Stimulated activated CD8-positive, alpha-beta memory T cell treated with anti-CD3 and anti-CD28 coated beads, Interleukin-15, amount 100 ng/mL, for 4 hours (primary cell): ENCODE measurements at regions not wholly inside any gene's neighbourhood (a gene's known extent, or its start where the extent isn't known, plus 50 kb on each side); places are given as distances from the start of the nearest gene placed in this dataset.
A peak's percentile ranks its signal among the peaks of the same experiment; 100 is the strongest.
"Not testable (repeated sequence)": the region's sequence is repeated elsewhere in the genome, so short reads cannot be mapped to it uniquely, and the experiment has no call there.

Experiments
- DNase-seq, 2 donors: peaks; one replicate each; pipeline ENCODE4 v3.0.0-alpha.2; 2020; ENCODE audit warnings: low read depth in 2 of 2

- peak in 1 of 2 donors; percentile 34 for DNase-seq
These were observed 84.6 kb upstream of the SGK1 start for GRCh38 chr6:134402372-134402984.

GRCh38 chr6:134400941-134401340 is 83.0 kb upstream of the SGK1 start:
- DNase-seq: no peak

GRCh38 chr6:134398453-134398852 is 80.5 kb upstream of the SGK1 start:
- no peak for DNase-seq

- no peak for DNase-seq
These were observed 79.8 kb upstream of the SGK1 start for GRCh38 chr6:134397676-134398075.

GRCh38 chr6:134394905-134395304 is 77.0 kb upstream of the SGK1 start:
- no peak for DNase-seq

GRCh38 chr6:134394208-134394607 is 76.3 kb upstream of the SGK1 start:
- no peak for DNase-seq

GRCh38 chr6:134391205-134391604 is 73.3 kb upstream of the SGK1 start:
- no peak for DNase-seq

GRCh38 chr6:134389658-134390057 is 71.7 kb upstream of the SGK1 start:
- DNase-seq: no peak

GRCh38 chr6:134389129-134389528 is 71.2 kb upstream of the SGK1 start:
- no peak for DNase-seq

GRCh38 chr6:134386482-134386881 is 68.6 kb upstream of the SGK1 start:
- not testable (repeated sequence) for DNase-seq

GRCh38 chr6:134381959-134382358 is 64.0 kb upstream of the SGK1 start:
- no peak for DNase-seq

GRCh38 chr6:134379599-134379998 is 61.7 kb upstream of the SGK1 start:
- DNase-seq: no peak

- DNase-seq: peak in 1 of 2 donors; percentile 12
These were observed 61.2 kb upstream of the SGK1 start for GRCh38 chr6:134379076-134379475.

GRCh38 chr6:134378426-134378825 is 60.5 kb upstream of the SGK1 start:
- DNase-seq: no peak

- no peak for DNase-seq
These were observed 58.9 kb upstream of the SGK1 start for GRCh38 chr6:134376785-134377184.

- no peak for DNase-seq
These were observed 57.3 kb upstream of the SGK1 start for GRCh38 chr6:134375220-134375580.

GRCh38 chr6:134374491-134375219 is 56.7 kb upstream of the SGK1 start:
- DNase-seq: no peak

- no peak for DNase-seq
These were observed 56.1 kb upstream of the SGK1 start for GRCh38 chr6:134373993-134374392.

GRCh38 chr6:134373282-134373922 is 55.5 kb upstream of the SGK1 start:
- no peak for DNase-seq

- DNase-seq: no peak
These were observed 54.8 kb upstream of the SGK1 start for GRCh38 chr6:134372603-134373281.

- no peak for DNase-seq
These were observed 50.8 kb upstream of the SGK1 start for GRCh38 chr6:134368670-134369069.
